Endothelial cell of umbilical vein (primary cell): ENCODE measurements at regions not wholly inside any gene's neighbourhood (a gene's known extent, or its start where the extent isn't known, plus 50 kb on each side); places are given as distances from the start of the nearest gene placed in this dataset.

Source experiments
- BruUV-seq: library from RNA; stranded (reverse); fragments of 400-500 nt; replicated peaks from 2 replicates; lab custom pipeline; 2021; lab: Mats Ljungman, UMichigan
- CTCF ChIA-PET: fragments of 300-600, 350-600 bp; sonication (Branson Sonifier 250); formaldehyde crosslinking; loops from one replicate; lab custom pipeline; 2021; ENCODE audit warnings: antibody characterized with exemption, inconsistent platforms; lab: Charles Lee
- POLR2A ChIA-PET: fragments of 300-600, 350-600 bp; sonication (Branson Sonifier 250); formaldehyde crosslinking; loops from one replicate; lab custom pipeline; 2021; ENCODE audit warnings: antibody characterized with exemption, inconsistent platforms; lab: Charles Lee
- DNase-seq: peaks from one replicate; pipeline ENCODE4 v3.0.0-alpha.2; 2011; ENCODE audit warnings: low read depth, low spot score
- FAIRE-seq: peaks from 2 replicates; lab custom pipeline; 2011; peaks lifted over from hg19 to GRCh38; lab: Jason Lieb, UNC
- H2AFZ ChIP-seq: 2 replicates; pipeline ENCODE4 v1.6.0; 2012; ENCODE audit warnings: low read depth, low read length, control low read depth, inconsistent platforms
- H3K27ac ChIP-seq: 2 replicates; pipeline ENCODE4 v1.5.1; 2011; ENCODE audit warnings: low read depth, mild to moderate bottlenecking, control low read depth, low read length, moderate library complexity; ENCODE audit not compliant: insufficient read depth
- H3K27me3 ChIP-seq, 2 experiments: 2 replicates each; pipeline versions ENCODE4 v1.6.0 to v1.6.1; 2011; ENCODE audit warnings: low read length in 2 of 2, mixed read lengths in 1 of 2; ENCODE audit not compliant: control insufficient read depth in 2 of 2, insufficient read depth in 2 of 2
- H3K36me3 ChIP-seq, 2 experiments: 2 replicates in 1 of 2; 3 replicates in 1 of 2; pipeline ENCODE4 v1.5.1; 2011; ENCODE audit warnings: low read length in 2 of 2, mild to moderate bottlenecking in 1 of 2, moderate library complexity in 1 of 2; ENCODE audit not compliant: control insufficient read depth in 2 of 2, insufficient read depth in 2 of 2; ENCODE audit errors: extremely low read depth in 1 of 2
- H3K4me1 ChIP-seq: 3 replicates; pipeline ENCODE4 v1.5.1; 2011; ENCODE audit warnings: mild to moderate bottlenecking, low read length; ENCODE audit not compliant: control insufficient read depth, insufficient read depth; ENCODE audit errors: extremely low read depth
- H3K4me2 ChIP-seq: 2 replicates; pipeline ENCODE4 v1.6.1; 2011; ENCODE audit warnings: low read length, control low read depth, mixed read lengths; ENCODE audit not compliant: insufficient read depth
- H3K4me3 ChIP-seq, 3 experiments: fragments of 200-600 bp in 1 of 3; sonication (generic), shearing (Covaris generic) in 1 of 3; replicated peaks in 1 of 3; 2 replicates each; pipeline ENCODE4 v1.5.1; 2011 to 2016; ENCODE audit warnings: control low read depth in 3 of 3, low read length in 3 of 3, mild to moderate bottlenecking in 2 of 3, inconsistent platforms in 1 of 3, low read depth in 1 of 3, moderate library complexity in 1 of 3; ENCODE audit not compliant: insufficient read depth in 1 of 3
- H3K79me2 ChIP-seq: 2 replicates; pipeline ENCODE4 v1.6.0; 2012; ENCODE audit warnings: low read length, inconsistent platforms; ENCODE audit not compliant: control insufficient read depth, insufficient read depth
- H3K9ac ChIP-seq: replicated peaks from 2 replicates; pipeline ENCODE3; 2011; ENCODE audit warnings: low read length, control low read depth; ENCODE audit not compliant: insufficient read depth; ENCODE audit errors: extremely low read depth
- H3K9me1 ChIP-seq: replicated peaks from 3 replicates; pipeline ENCODE4 v1.6.0; 2011; ENCODE audit warnings: mild to moderate bottlenecking, low read length; ENCODE audit not compliant: control insufficient read depth, insufficient read depth; ENCODE audit errors: extremely low read depth
- H3K9me3 ChIP-seq: replicated peaks from 2 replicates; pipeline ENCODE4 v1.5.1; 2012; ENCODE audit warnings: low read length, inconsistent platforms; ENCODE audit not compliant: control insufficient read depth, insufficient read depth
- H4K20me1 ChIP-seq: replicated peaks from 2 replicates; pipeline ENCODE3; 2011; ENCODE audit warnings: mild to moderate bottlenecking, low read length; ENCODE audit not compliant: control insufficient read depth, insufficient read depth; ENCODE audit errors: extremely low read depth
- EZH2 ChIP-seq: IDR thresholded peaks from 2 replicates; pipeline ENCODE4 v1.6.1; 2012; ENCODE audit warnings: borderline replicate concordance, low read depth, mild to moderate bottlenecking, moderate library complexity, low read length, inconsistent platforms; ENCODE audit not compliant: severe bottlenecking
- FOS ChIP-seq: IDR thresholded peaks from 2 replicates; pipeline ENCODE4 v1.6.1; 2011; ENCODE audit warnings: mild to moderate bottlenecking, low read length, moderate library complexity, borderline replicate concordance; ENCODE audit not compliant: insufficient read depth
- GATA2 ChIP-seq: IDR thresholded peaks from 2 replicates; pipeline ENCODE4 v1.7.0; 2011; ENCODE audit warnings: low read depth, mild to moderate bottlenecking, moderate library complexity, mixed read lengths, low read length; ENCODE audit not compliant: insufficient read length, insufficient read depth
- JUN ChIP-seq: IDR thresholded peaks from 2 replicates; pipeline ENCODE4 v1.6.1; 2011; ENCODE audit warnings: borderline replicate concordance, low read depth; ENCODE audit not compliant: insufficient read length, insufficient read depth
- MAX ChIP-seq: IDR thresholded peaks from 2 replicates; pipeline ENCODE4 v1.6.1; 2011; ENCODE audit not compliant: insufficient read depth, insufficient read length
- MYC ChIP-seq: IDR thresholded peaks from one replicate; pipeline ENCODE4 v1.6.1; 2011; ENCODE audit warnings: mild to moderate bottlenecking, low read depth, low read length
- POLR2A ChIP-seq: IDR thresholded peaks from 2 replicates; pipeline ENCODE4 v1.6.1; 2012; ENCODE audit warnings: low read depth, mild to moderate bottlenecking, control low read depth, low read length
- POLR2AphosphoS5 ChIP-seq: IDR thresholded peaks from 2 replicates; pipeline ENCODE4 v1.6.1; 2012; ENCODE audit warnings: low read depth, mild to moderate bottlenecking, control low read depth, low read length, moderate library complexity; ENCODE audit not compliant: insufficient read depth
- dilution Hi-C: fragments of 300-500 bp; cut with MboI; formaldehyde crosslinking; loops from one replicate; pipeline ENCODE4 v1.15.0; 2019; ENCODE audit warnings: low sequenced_read_pairs; ENCODE audit not compliant: extremely low pct_ligation_motif_present
- intact Hi-C: fragments of 100-400 bp; cut with micrococcal nuclease; formaldehyde crosslinking; loops from one replicate; pipeline ENCODE4 v1.10.0; 2022
- TF ChIP-seq, protein P1 (sequence below), 2 donors: IDR thresholded peaks; 1 replicate in 1 of 2; 2 replicates in 1 of 2; pipeline ENCODE4 v1.5.1; 2011; ENCODE audit warnings: low read length in 2 of 2, mild to moderate bottlenecking in 2 of 2, moderate library complexity in 2 of 2, control low read depth in 1 of 2, inconsistent platforms in 1 of 2, low read depth in 1 of 2; ENCODE audit not compliant: insufficient read depth in 1 of 2; ENCODE audit errors: extremely low read depth in 1 of 2

DNA sequence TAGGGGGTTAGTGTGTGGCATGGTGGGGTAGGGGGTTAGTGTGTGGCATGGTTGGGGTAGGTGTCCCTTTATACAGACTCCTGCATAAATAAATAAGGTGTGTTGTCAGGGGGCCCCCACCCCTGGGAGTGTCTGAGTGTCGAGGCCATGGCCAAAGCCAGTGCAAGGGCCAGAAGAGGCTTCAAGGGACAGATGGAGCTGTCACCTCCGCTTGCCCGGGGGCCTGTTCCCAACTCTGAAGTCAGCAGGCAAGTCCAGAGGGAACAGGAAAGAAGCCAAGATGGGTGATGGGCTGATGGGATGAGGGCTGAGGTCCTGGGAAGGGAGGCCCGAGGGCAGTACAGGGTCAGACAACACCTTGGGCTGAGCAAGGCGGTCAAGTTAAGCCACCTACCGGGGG is 997.8 kb downstream of the BRD1 start:
- no peak for TF ChIP-seq POLR2AphosphoS5
- no peak for TF ChIP-seq POLR2A
- TF ChIP-seq FOS, result no peak
- no peak for TF ChIP-seq GATA2
- TF ChIP-seq MAX, result no peak
- TF ChIP-seq JUN, result no peak
- no peak for TF ChIP-seq MYC
- no peak for TF ChIP-seq EZH2
- TF ChIP-seq, protein P1, sequence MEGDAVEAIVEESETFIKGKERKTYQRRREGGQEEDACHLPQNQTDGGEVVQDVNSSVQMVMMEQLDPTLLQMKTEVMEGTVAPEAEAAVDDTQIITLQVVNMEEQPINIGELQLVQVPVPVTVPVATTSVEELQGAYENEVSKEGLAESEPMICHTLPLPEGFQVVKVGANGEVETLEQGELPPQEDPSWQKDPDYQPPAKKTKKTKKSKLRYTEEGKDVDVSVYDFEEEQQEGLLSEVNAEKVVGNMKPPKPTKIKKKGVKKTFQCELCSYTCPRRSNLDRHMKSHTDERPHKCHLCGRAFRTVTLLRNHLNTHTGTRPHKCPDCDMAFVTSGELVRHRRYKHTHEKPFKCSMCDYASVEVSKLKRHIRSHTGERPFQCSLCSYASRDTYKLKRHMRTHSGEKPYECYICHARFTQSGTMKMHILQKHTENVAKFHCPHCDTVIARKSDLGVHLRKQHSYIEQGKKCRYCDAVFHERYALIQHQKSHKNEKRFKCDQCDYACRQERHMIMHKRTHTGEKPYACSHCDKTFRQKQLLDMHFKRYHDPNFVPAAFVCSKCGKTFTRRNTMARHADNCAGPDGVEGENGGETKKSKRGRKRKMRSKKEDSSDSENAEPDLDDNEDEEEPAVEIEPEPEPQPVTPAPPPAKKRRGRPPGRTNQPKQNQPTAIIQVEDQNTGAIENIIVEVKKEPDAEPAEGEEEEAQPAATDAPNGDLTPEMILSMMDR (IDR thresholded peaks at IDR 0.05; ENCODE audit: extremely low read depth in 1 of 2, insufficient read depth in 1 of 2, low read depth in 1 of 2, low read length in 2 of 2), result no peak
- dilution Hi-C loops, result no loop called here
- no peaks in the 10 kb centered on the region for H3K79me2 ChIP-seq
- no peaks in the 10 kb centered on the region for H4K20me1 ChIP-seq
- H3K4me2 ChIP-seq, result no peak overlapping the region
- peaks cover 10% of the 10 kb centered on the region for H3K9me3 ChIP-seq
- H3K9ac ChIP-seq, result no peak overlapping the region
- DNase-seq (no peak), FAIRE-seq (no peak)
- ChIA-PET CTCF (no interaction called here), POLR2A (no interaction called here)
- no peak overlapping the region for H3K4me3 ChIP-seq
- no peak overlapping the region for H2AFZ ChIP-seq
- no TSS peak for BruUV-seq
- intact Hi-C loops, result no loop called here
- H3K9me1 ChIP-seq, result no peaks in the 10 kb centered on the region
- no peaks in the 10 kb centered on the region for H3K36me3 ChIP-seq
- no peak overlapping the region for H3K27ac ChIP-seq
- H3K4me1 ChIP-seq, result no peaks in the 10 kb centered on the region
- no peaks in the 10 kb centered on the region for H3K27me3 ChIP-seq
